Keratinocyte (primary cell): ENCODE measurements at regions not wholly inside any gene's neighbourhood (a gene's known extent, or its start where the extent isn't known, plus 50 kb on each side); places are given as distances from the start of the nearest gene placed in this dataset.

Experiments used
- CTCF ChIP-seq, 3 experiments: IDR thresholded peaks in 1 of 3; conservative IDR thresholded peaks in 1 of 3; optimal IDR thresholded peaks in 1 of 3; 2 replicates in 2 of 3; 3 replicates in 1 of 3; pipeline versions ENCODE3 to v1.5.1; 2011; ENCODE audit warnings: low read length in 3 of 3, mild to moderate bottlenecking in 3 of 3, moderate library complexity in 2 of 3, control low read depth in 1 of 3, inconsistent platforms in 1 of 3; ENCODE audit not compliant: insufficient read depth in 2 of 3; ENCODE audit errors: extremely low read depth in 1 of 3
- EZH2 ChIP-seq: IDR thresholded peaks from one replicate; pipeline ENCODE4 v1.6.1; 2012; ENCODE audit warnings: inconsistent platforms, mild to moderate bottlenecking, low read length, moderate library complexity

DNA sequence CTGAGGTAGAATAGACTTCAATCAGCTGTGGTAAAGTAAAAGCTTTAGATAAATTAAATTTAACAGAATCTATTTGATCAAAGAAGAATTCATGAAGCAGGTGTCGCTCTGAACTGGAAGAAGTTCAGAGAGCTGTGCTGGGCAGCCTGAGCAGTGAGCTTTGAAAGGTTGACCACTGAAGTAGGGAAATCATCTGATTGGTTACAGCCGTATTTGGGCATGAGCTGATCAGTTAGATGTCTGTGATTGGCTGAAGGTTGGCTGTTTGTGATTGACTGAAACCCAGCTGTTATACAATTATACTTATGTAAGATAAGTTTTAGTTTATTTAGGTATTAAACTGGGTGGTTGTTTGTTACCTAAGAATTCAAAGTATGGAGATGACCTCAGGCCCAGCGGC, 1174.6 kb downstream of the CDH9 start:
- TF ChIP-seq CTCF (optimal IDR thresholded peaks at IDR 0.05 in 1 of 3, IDR thresholded peaks at IDR 0.05 in 1 of 3, conservative IDR thresholded peaks at IDR 0.05 in 1 of 3; ENCODE audit: extremely low read depth in 1 of 3, insufficient read depth in 2 of 3, low read length in 3 of 3) (no peak), EZH2 (no peak)
